ENCODE measurements at regions not wholly inside any gene's neighbourhood (a gene's known extent, or its start where the extent isn't known, plus 50 kb on each side); places are given as distances from the start of the nearest gene placed in this dataset.

DNA sequence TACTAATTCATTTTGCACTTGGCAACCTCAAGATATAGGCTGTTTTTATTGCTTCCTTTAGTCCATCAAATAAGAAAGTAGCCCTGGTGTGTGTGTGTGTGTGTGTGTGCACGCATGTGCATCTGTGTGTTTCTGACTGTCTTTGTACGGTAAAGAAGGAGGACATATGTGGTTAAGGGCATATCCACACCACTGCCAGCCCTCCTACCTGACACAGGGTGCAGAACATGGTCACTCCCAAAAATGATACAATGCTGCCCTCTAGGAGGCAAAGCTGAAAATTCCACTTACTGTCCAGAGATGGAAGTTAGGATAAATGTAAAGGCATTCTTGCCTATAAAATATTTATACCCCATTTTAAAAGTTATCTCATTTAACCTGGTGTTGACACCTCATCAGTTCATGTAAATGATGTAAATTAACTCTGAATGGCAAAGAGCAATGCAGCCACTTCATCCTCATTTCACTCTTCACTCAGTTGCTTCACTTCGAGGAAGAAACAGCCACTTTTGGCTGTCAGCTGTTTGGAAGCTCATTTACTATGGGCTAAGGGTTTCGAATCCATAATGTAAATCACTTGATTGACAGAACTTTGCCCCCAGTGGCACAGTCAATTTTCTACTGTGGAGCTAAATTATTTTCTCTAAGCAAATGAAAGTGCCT is 83.1 kb upstream of the MTNR1B start:
- Histone ChIP-seq H3K4me1 (ENCODE audit: control insufficient read depth, insufficient read depth, low read length) (no peaks in the 10 kb centered on the region), H3K27ac (ENCODE audit: low read length) (no peak overlapping the region), H3K9me3 (ENCODE audit: control insufficient read depth, low read depth, low read length) (peaks cover 6% of the 10 kb centered on the region), H3K27me3 (ENCODE audit: control insufficient read depth, insufficient read depth, low read length) (no peaks in the 10 kb centered on the region), H3K4me3 (ENCODE audit: low read length) (no peak overlapping the region), H3K36me3 (ENCODE audit: control insufficient read depth, insufficient read depth, low read length) (no peaks in the 10 kb centered on the region)
- no CpG with 5 or more reads among the region's 4 CpGs for WGBS (ENCODE audit: insufficient coverage, low lambda C conversion rate)
- DNase-seq, result peak; percentile 24 to 29

DNA sequence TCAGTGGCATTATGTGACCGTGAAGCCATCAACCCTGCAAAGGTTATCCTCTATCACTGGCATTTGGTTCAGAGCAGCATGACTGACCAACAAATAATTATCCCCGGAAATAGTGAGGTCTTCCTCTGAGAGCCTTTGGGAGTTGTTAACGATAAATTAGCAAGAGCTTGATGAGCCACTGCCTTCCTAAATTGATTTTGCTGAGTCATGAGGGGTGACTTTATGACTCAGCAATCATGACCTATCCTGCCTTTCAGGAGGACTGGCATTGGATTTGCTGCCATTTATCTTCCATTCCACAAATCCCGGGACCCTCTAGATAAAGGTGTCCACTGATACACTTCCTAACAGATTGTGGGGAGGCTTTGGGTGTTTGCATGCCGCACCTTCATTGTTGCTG is 80.8 kb upstream of the MTNR1B start:
- Histone ChIP-seq H3K27ac (ENCODE audit: low read length) (no peak overlapping the region), H3K4me3 (ENCODE audit: low read length) (no peak overlapping the region), H3K36me3 (ENCODE audit: control insufficient read depth, insufficient read depth, low read length) (no peaks in the 10 kb centered on the region), H3K4me1 (ENCODE audit: control insufficient read depth, insufficient read depth, low read length) (no peaks in the 10 kb centered on the region), H3K9me3 (ENCODE audit: control insufficient read depth, low read depth, low read length) (no peaks in the 10 kb centered on the region), H3K27me3 (ENCODE audit: control insufficient read depth, insufficient read depth, low read length) (no peaks in the 10 kb centered on the region)
- no CpG with 5 or more reads among the region's 5 CpGs for WGBS (ENCODE audit: insufficient coverage, low lambda C conversion rate)
- no peak for DNase-seq

- H3K36me3 ChIP-seq (ENCODE audit: control insufficient read depth, insufficient read depth, low read length), result no peaks in the 10 kb centered on the region
- H3K27ac ChIP-seq (ENCODE audit: low read length), result no peak overlapping the region
- H3K4me1 ChIP-seq (ENCODE audit: control insufficient read depth, insufficient read depth, low read length), result no peaks in the 10 kb centered on the region
- WGBS (ENCODE audit: insufficient coverage, low lambda C conversion rate), result no CpG with 5 or more reads among the region's 11 CpGs
- H3K27me3 ChIP-seq (ENCODE audit: control insufficient read depth, insufficient read depth, low read length), result no peaks in the 10 kb centered on the region
- no peak for DNase-seq
- H3K4me3 ChIP-seq (ENCODE audit: low read length), result no peak overlapping the region
- H3K9me3 ChIP-seq (ENCODE audit: control insufficient read depth, low read depth, low read length), result no peaks in the 10 kb centered on the region
These were observed 78.6 kb upstream of the MTNR1B start for GRCh38 chr11:92890846-92891245.

GRCh38 chr11:92892802-92893684 is 76.4 kb upstream of the MTNR1B start:
- no peak for DNase-seq
- H3K9me3 ChIP-seq (ENCODE audit: control insufficient read depth, low read depth, low read length), result no peaks in the 10 kb centered on the region
- 60% methylated on average over 1 of the region's 4 CpGs for WGBS (ENCODE audit: insufficient coverage, low lambda C conversion rate)
- no peaks in the 10 kb centered on the region for H3K4me1 ChIP-seq (ENCODE audit: control insufficient read depth, insufficient read depth, low read length)
- H3K27me3 ChIP-seq (ENCODE audit: control insufficient read depth, insufficient read depth, low read length), result no peaks in the 10 kb centered on the region
- H3K4me3 ChIP-seq (ENCODE audit: low read length), result no peak overlapping the region
- no peaks in the 10 kb centered on the region for H3K36me3 ChIP-seq (ENCODE audit: control insufficient read depth, insufficient read depth, low read length)
- H3K27ac ChIP-seq (ENCODE audit: low read length), result no peak overlapping the region

DNA sequence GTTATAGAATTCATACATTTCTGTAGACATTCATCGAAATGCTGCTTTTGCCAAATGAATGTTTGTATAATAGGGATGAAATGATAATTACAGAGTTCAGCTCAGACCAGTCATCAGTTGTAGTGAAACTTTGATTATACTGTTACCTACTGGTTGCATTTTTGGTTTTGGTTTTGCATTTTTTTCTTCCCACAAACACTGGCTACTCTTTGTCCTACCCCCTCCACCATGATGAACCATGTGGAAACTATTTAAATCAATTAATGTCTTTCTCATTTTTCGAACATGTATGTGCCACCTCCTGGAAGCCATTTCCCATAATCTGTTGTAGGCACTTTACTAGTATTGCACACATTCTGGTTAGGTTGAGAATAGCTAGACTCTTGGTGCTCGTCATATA is 75.3 kb upstream of the MTNR1B start:
- no peak for DNase-seq
- Histone ChIP-seq H3K4me3 (ENCODE audit: low read length) (no peak overlapping the region), H3K4me1 (ENCODE audit: control insufficient read depth, insufficient read depth, low read length) (no peaks in the 10 kb centered on the region), H3K27ac (ENCODE audit: low read length) (no peak overlapping the region), H3K9me3 (ENCODE audit: control insufficient read depth, low read depth, low read length) (no peaks in the 10 kb centered on the region), H3K36me3 (ENCODE audit: control insufficient read depth, insufficient read depth, low read length) (no peaks in the 10 kb centered on the region), H3K27me3 (ENCODE audit: control insufficient read depth, insufficient read depth, low read length) (no peaks in the 10 kb centered on the region)
- 100% methylated on average over 3 of the region's 3 CpGs for whole genome bisulfite sequencing (ENCODE audit: insufficient coverage, low lambda C conversion rate)

GRCh38 chr11:92897487-92897886 is 72.0 kb upstream of the MTNR1B start:
- H3K9me3 ChIP-seq (ENCODE audit: control insufficient read depth, low read depth, low read length), result no peaks in the 10 kb centered on the region
- no CpG with 5 or more reads among the region's 6 CpGs for WGBS (ENCODE audit: insufficient coverage, low lambda C conversion rate)
- no peak for DNase-seq

GRCh38 chr11:92902417-92902816 is 67.0 kb upstream of the MTNR1B start:
- Histone ChIP-seq H3K9me3 (ENCODE audit: control insufficient read depth, low read depth, low read length) (no peaks in the 10 kb centered on the region), H3K36me3 (ENCODE audit: control insufficient read depth, insufficient read depth, low read length) (no peaks in the 10 kb centered on the region), H3K4me3 (ENCODE audit: low read length) (no peak overlapping the region), H3K27me3 (ENCODE audit: control insufficient read depth, insufficient read depth, low read length) (no peaks in the 10 kb centered on the region), H3K27ac (ENCODE audit: low read length) (no peak overlapping the region), H3K4me1 (ENCODE audit: control insufficient read depth, insufficient read depth, low read length) (no peaks in the 10 kb centered on the region)
- WGBS (ENCODE audit: insufficient coverage, low lambda C conversion rate), result 100% methylated on average over 1 of the region's 1 CpG
- no peak for DNase-seq

More at GRCh38 chr11:92897487-92897886, 72.0 kb upstream of the MTNR1B start:
- H3K36me3 ChIP-seq (ENCODE audit: control insufficient read depth, insufficient read depth, low read length), result no peaks in the 10 kb centered on the region
- no peaks in the 10 kb centered on the region for H3K27me3 ChIP-seq (ENCODE audit: control insufficient read depth, insufficient read depth, low read length)
- no peaks in the 10 kb centered on the region for H3K4me1 ChIP-seq (ENCODE audit: control insufficient read depth, insufficient read depth, low read length)
- no peak overlapping the region for H3K4me3 ChIP-seq (ENCODE audit: low read length)
- H3K27ac ChIP-seq (ENCODE audit: low read length), result no peak overlapping the region

DNA sequence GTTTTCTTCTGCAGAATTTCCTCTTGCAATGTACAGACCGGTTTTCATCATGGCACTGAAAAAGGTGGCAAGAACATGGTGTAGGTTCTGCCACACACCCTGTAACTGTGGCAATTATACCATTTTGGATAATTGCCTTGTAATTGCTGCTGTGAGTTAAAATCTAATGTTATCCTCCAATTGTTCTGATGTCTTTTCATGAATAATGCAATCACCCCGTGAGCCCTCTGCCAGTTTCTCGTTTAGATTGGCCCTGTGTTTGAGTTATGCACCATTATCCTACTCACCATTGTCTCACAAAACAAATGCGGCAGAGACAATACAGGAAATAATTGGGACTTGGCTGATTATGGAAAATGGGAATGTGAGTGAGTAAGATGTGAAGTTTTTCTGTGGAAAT is 61.8 kb upstream of the MTNR1B start:
- H3K9me3 ChIP-seq (ENCODE audit: control insufficient read depth, low read depth, low read length), result no peaks in the 10 kb centered on the region
- H3K27ac ChIP-seq (ENCODE audit: low read length), result no peak overlapping the region
- no peak for DNase-seq
- H3K36me3 ChIP-seq (ENCODE audit: control insufficient read depth, insufficient read depth, low read length), result no peaks in the 10 kb centered on the region
- no peak overlapping the region for H3K4me3 ChIP-seq (ENCODE audit: low read length)
- no CpG with 5 or more reads among the region's 4 CpGs for WGBS (ENCODE audit: insufficient coverage, low lambda C conversion rate)
- no peaks in the 10 kb centered on the region for H3K27me3 ChIP-seq (ENCODE audit: control insufficient read depth, insufficient read depth, low read length)
- H3K4me1 ChIP-seq (ENCODE audit: control insufficient read depth, insufficient read depth, low read length), result no peaks in the 10 kb centered on the region

- H3K4me3 ChIP-seq (ENCODE audit: low read length), result no peak overlapping the region
- no peaks in the 10 kb centered on the region for H3K9me3 ChIP-seq (ENCODE audit: control insufficient read depth, low read depth, low read length)
- DNase-seq, result no peak
- H3K27ac ChIP-seq (ENCODE audit: low read length), result no peak overlapping the region
- no peaks in the 10 kb centered on the region for H3K36me3 ChIP-seq (ENCODE audit: control insufficient read depth, insufficient read depth, low read length)
- 100% methylated on average over 1 of the region's 5 CpGs for WGBS (ENCODE audit: insufficient coverage, low lambda C conversion rate)
- no peaks in the 10 kb centered on the region for H3K4me1 ChIP-seq (ENCODE audit: control insufficient read depth, insufficient read depth, low read length)
- no peaks in the 10 kb centered on the region for H3K27me3 ChIP-seq (ENCODE audit: control insufficient read depth, insufficient read depth, low read length)
These were observed 60.2 kb upstream of the MTNR1B start for GRCh38 chr11:92909214-92909613.

GRCh38 chr11:92911478-92911877 is 58.0 kb upstream of the MTNR1B start:
- Histone ChIP-seq H3K4me3 (ENCODE audit: low read length) (no peak overlapping the region), H3K4me1 (ENCODE audit: control insufficient read depth, insufficient read depth, low read length) (no peaks in the 10 kb centered on the region), H3K27ac (ENCODE audit: low read length) (no peak overlapping the region), H3K27me3 (ENCODE audit: control insufficient read depth, insufficient read depth, low read length) (no peaks in the 10 kb centered on the region), H3K36me3 (ENCODE audit: control insufficient read depth, insufficient read depth, low read length) (no peaks in the 10 kb centered on the region), H3K9me3 (ENCODE audit: control insufficient read depth, low read depth, low read length) (peaks cover 7% of the 10 kb centered on the region)
- no peak for DNase-seq
- WGBS (ENCODE audit: insufficient coverage, low lambda C conversion rate), result no CpG with 5 or more reads among the region's 2 CpGs

All from large intestine (tissue), 3 donors.